OCI-LY3 (cell line): ENCODE measurements at regions not wholly inside any gene's neighbourhood (a gene's known extent, or its start where the extent isn't known, plus 50 kb on each side); places are given as distances from the start of the nearest gene placed in this dataset.

Experiments
- H2AFZ ChIP-seq: fragments of 200-600, 300-600 bp; shearing (Covaris generic); 2 replicates; pipeline ENCODE4 v1.6.0; 2014; ENCODE audit warnings: antibody characterized with exemption, low read depth, low read length
- H3K27ac ChIP-seq: fragments of 200-600, 300-600 bp; sonication (generic); 2 replicates; pipeline ENCODE4 v1.5.1; 2014; ENCODE audit warnings: mild to moderate bottlenecking, low read length, moderate library complexity, mixed read lengths
- H3K27me3 ChIP-seq: fragments of 200-600, 300-600 bp; sonication (generic); 2 replicates; pipeline ENCODE4 v1.6.1; 2014; ENCODE audit warnings: low read depth, low read length, mixed read lengths
- H3K36me3 ChIP-seq: fragments of 200-600, 300-600 bp; sonication (generic); replicated peaks from 2 replicates; pipeline ENCODE3; 2014; ENCODE audit warnings: low read depth, low read length, mixed read lengths
- H3K4me1 ChIP-seq: fragments of 300-600, 200-600 bp; sonication (generic); 2 replicates; pipeline ENCODE4 v1.6.1; 2014; ENCODE audit warnings: low read length, mixed read lengths
- H3K4me2 ChIP-seq: fragments of 200-600, 300-600 bp; sonication (generic); 2 replicates; pipeline ENCODE4 v1.6.1; 2014; ENCODE audit warnings: low read length, mixed read lengths
- H3K4me3 ChIP-seq: fragments of 300-600, 200-600 bp; sonication (generic); 2 replicates; pipeline ENCODE4 v1.5.1; 2014; ENCODE audit warnings: antibody characterized with exemption, mild to moderate bottlenecking, low read length, moderate library complexity
- H3K79me2 ChIP-seq: fragments of 300-600, 200-600 bp; shearing (Covaris generic); 2 replicates; pipeline ENCODE4 v1.6.1; 2014; ENCODE audit warnings: mild to moderate bottlenecking, low read length, mixed read lengths
- H3K9ac ChIP-seq: fragments of 300-600, 200-600 bp; shearing (Covaris generic); 2 replicates; pipeline ENCODE4 v1.6.0; 2014; ENCODE audit warnings: mild to moderate bottlenecking, low read length, moderate library complexity
- H3K9me3 ChIP-seq: fragments of 200-600, 300-600 bp; shearing (Covaris generic); 2 replicates; pipeline ENCODE4 v1.6.1; 2014; ENCODE audit warnings: low read length, mixed read lengths; ENCODE audit not compliant: insufficient read depth
- H4K20me1 ChIP-seq: fragments of 200-600, 300-600 bp; sonication (generic); 2 replicates; pipeline ENCODE4 v1.6.1; 2016; ENCODE audit warnings: low read length, mixed read lengths; ENCODE audit not compliant: insufficient read depth
- CTCF ChIP-seq: fragments of 200-600, 300-600 bp; sonication (generic); IDR thresholded peaks from 2 replicates; pipeline ENCODE4 v1.5.1; 2014; ENCODE audit warnings: antibody characterized with exemption, low read length, low read depth
- EZH2phosphoT487 ChIP-seq: fragments of 200-600 bp; shearing (Covaris generic); IDR thresholded peaks from 2 replicates; pipeline ENCODE4 v1.6.1; 2018; ENCODE audit warnings: antibody characterized with exemption, mixed run types, low read depth

GRCh38 chr2:118569876-118570535, 277.4 kb downstream of the EN1 start:
- no peak overlapping the region for H3K4me3 ChIP-seq
- H4K20me1 ChIP-seq: no peaks in the 10 kb centered on the region
- no peaks in the 10 kb centered on the region for H3K79me2 ChIP-seq
- H3K4me1 ChIP-seq: no peaks in the 10 kb centered on the region
- no peaks in the 10 kb centered on the region for H3K36me3 ChIP-seq
- no peak overlapping the region for H3K9ac ChIP-seq
- no peak overlapping the region for H2AFZ ChIP-seq
- no peak for TF ChIP-seq CTCF
- TF ChIP-seq EZH2phosphoT487: no peak
- no peaks in the 10 kb centered on the region for H3K9me3 ChIP-seq
- H3K4me2 ChIP-seq: no peak overlapping the region
- H3K27me3 ChIP-seq: peaks cover 17% of the 10 kb centered on the region
- no peak overlapping the region for H3K27ac ChIP-seq

GRCh38 chr2:118568700-118569099, 278.7 kb downstream of the EN1 start:
- Histone ChIP-seq H3K4me3 (no peak overlapping the region), H3K79me2 (no peaks in the 10 kb centered on the region), H4K20me1 (no peaks in the 10 kb centered on the region), H3K9me3 (no peaks in the 10 kb centered on the region), H3K27ac (no peak overlapping the region), H3K27me3 (peaks cover 17% of the 10 kb centered on the region), H3K36me3 (no peaks in the 10 kb centered on the region), H3K9ac (no peak overlapping the region), H3K4me1 (no peaks in the 10 kb centered on the region), H2AFZ (no peak overlapping the region), H3K4me2 (no peak overlapping the region)
- TF ChIP-seq CTCF (no peak), EZH2phosphoT487 (no peak)

GRCh38 chr2:118565786-118566540, 281.5 kb downstream of the EN1 start:
- H3K9ac ChIP-seq: no peak overlapping the region
- no peak overlapping the region for H3K27ac ChIP-seq
- TF ChIP-seq EZH2phosphoT487: no peak
- H3K27me3 ChIP-seq: peaks cover 17% of the 10 kb centered on the region
- no peak overlapping the region for H3K4me2 ChIP-seq
- no peaks in the 10 kb centered on the region for H3K4me1 ChIP-seq
- H3K79me2 ChIP-seq: no peaks in the 10 kb centered on the region
- H3K36me3 ChIP-seq: no peaks in the 10 kb centered on the region
- H4K20me1 ChIP-seq: no peaks in the 10 kb centered on the region
- H3K9me3 ChIP-seq: no peaks in the 10 kb centered on the region
- H3K4me3 ChIP-seq: no peak overlapping the region
- no peak overlapping the region for H2AFZ ChIP-seq

GRCh38 chr2:118565301-118565700, 282.1 kb downstream of the EN1 start:
- no peak overlapping the region for H3K9ac ChIP-seq
- no peaks in the 10 kb centered on the region for H3K9me3 ChIP-seq
- H2AFZ ChIP-seq: no peak overlapping the region
- H3K4me3 ChIP-seq: no peak overlapping the region
- H3K36me3 ChIP-seq: no peaks in the 10 kb centered on the region
- H4K20me1 ChIP-seq: no peaks in the 10 kb centered on the region
- H3K4me1 ChIP-seq: no peaks in the 10 kb centered on the region
- peaks cover 17% of the 10 kb centered on the region for H3K27me3 ChIP-seq
- no peak for TF ChIP-seq EZH2phosphoT487
- TF ChIP-seq CTCF: no peak
- H3K79me2 ChIP-seq: no peaks in the 10 kb centered on the region
- no peak overlapping the region for H3K4me2 ChIP-seq
- no peak overlapping the region for H3K27ac ChIP-seq
